NCI-H2029 treated with DMSO at 0.1 percent for 48 hours (cell line): ENCODE measurements at regions not wholly inside any gene's neighbourhood (a gene's known extent, or its start where the extent isn't known, plus 50 kb on each side); places are given as distances from the start of the nearest gene placed in this dataset.
A peak's percentile ranks its signal among the peaks of the same experiment; 100 is the strongest.

Experiments used
- DNase-seq: peaks from one replicate; lab custom pipeline; 2025; lab: John Stamatoyannopoulos, UW

GRCh38 chr1:207971331-207972219 lies 60.6 kb upstream of the CD34 start:
- no peak for DNase-seq

- no peak for DNase-seq
Observed at GRCh38 chr1:207970329-207971233, 59.7 kb upstream of the CD34 start.

DNA sequence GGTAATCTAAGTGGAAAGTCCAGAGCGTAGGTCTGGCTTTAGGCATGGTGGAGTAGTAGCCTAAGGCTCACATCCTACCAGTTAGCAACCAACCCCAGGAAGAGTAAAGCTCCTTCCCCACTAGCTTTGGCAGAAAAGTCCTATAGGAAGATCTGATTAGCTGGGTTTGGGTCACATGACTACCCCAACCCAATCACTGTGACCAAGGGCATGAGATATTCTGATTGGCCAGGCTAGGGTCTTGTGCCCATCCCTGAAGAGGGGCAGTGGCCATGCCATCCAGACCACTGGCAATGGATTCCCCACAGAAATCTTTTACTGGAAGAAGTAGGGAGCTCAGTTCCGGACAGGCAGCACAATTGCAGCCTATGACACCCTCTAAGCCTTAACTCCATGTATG lies 58.6 kb upstream of the CD34 start:
- no peak for DNase-seq

DNA sequence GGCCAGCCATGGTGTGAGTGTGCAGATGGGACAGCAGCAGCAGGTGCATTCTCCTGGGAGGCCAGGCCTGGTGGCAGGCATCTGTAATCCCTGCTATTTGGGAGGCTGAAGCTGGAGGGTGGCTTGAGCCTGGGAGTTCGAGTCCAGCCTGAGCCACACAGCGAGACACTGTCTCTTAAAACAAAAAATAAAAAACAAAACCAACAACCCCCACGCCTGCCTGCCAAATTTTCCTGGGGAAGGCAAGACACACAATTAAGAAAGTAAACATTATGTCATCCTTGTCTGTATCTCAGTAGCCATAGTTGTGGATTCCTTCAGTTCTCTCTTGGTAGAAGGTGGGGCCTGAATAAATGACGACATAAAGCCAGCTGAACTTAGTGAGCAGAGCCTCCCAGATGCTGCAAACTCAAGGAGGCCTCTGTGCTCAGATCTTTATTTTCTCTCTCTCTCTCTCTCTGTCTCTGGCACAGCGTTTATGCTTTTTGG lies 57.6 kb upstream of the CD34 start:
- DNase-seq: no peak

GRCh38 chr1:207967703-207968102 lies 56.8 kb upstream of the CD34 start:
- DNase-seq: no peak

DNA sequence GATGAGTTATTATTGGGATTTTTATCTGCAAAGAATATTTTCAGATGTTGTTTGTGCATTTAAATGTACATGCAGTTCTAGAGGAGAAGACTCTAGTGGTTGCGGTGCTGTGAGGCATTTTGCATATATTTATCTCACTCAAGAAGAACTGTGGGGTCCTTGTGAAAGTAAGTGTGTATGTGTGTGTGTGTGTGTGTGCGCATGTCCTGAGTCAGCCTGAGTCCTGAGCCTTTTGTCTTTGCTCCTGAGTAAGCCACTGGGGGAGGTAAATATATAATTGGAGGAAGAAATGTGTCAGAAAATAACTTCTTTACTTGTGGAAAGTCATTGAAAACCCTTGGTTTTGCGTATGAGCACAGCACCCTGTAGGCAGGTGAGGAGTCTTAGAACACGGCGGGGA lies 55.6 kb upstream of the CD34 start:
- no peak for DNase-seq

- no peak for DNase-seq
Observed at GRCh38 chr1:207965392-207966387, 54.8 kb upstream of the CD34 start.

GRCh38 chr1:207964195-207964966 lies 53.5 kb upstream of the CD34 start:
- no peak for DNase-seq

DNA sequence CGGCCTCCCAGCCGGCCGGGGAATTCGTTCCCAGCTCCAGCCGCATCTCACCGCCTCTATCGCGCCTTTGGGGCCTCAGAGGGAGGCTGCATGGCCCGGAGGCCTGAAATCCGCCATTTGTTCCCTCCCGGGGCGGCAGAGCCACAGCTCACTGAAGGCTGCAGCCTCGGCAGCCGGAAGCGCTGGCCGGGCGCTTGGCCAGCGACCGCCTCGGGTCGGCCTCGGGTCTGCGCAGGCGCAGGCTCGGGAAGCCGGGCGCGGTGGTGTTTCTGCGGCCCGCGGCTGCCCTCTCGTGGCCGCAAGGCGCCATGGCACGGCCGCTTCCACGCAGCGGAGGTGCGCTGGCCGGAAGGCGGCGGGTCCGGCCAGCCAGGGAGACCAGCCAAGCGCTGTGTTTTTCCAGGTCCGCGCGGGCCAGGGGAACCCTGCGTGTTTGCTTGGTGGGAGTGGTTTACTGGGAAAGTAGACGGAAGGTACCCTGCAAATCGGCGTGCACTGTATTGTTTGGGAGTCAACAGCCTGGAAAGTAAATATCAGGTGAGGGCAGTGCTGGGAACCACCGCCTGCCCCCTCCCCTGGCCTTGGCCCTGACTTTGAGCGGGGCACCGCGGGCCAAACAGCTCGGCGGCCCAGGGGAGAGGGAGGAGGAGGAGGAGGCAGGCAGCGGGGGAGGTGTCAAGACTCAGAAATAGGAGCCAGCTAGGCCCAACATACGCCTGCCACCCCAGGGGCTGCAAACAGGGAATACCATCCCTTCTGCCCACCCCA lies 52.7 kb upstream of the CD34 start:
- DNase-seq: peak; percentile 63

DNA sequence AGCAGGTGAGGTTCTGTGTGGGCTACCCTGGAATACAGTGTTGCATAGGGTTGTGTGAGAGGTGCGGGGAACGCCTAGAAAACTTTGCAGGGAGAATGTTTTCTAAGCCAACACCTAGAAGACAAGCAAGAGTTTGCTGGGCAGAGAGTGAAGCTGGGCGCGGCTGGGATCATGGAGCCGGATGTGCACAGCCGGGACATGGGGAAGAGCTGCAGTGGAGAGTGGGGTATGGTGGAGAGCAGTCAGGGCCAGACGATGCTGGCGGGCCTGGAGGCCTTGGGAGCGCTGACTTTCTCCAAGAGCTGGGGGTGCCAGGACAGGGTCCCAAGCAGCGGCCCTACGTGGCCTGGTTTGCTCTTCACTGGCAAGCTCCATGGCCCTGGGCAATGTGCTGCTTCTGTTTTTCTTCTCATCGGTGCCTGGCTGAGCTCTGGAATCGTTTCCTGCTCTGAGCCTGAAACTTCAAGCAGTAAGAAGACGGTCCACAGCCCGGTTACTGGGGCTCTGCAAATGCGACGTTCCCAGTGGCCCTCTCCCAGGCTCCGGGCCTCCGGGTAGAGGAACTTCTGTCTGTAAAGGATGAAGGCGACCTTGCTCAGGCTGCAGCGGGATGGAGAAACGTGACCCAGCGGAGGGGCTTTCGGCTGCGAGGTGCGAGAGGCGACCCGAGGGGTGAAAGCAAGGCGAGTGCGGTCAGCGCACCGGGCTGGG lies 51.9 kb upstream of the CD34 start:
- DNase-seq: no peak
